ENCODE measurements at regions not wholly inside any gene's neighbourhood (a gene's known extent, or its start where the extent isn't known, plus 50 kb on each side); places are given as distances from the start of the nearest gene placed in this dataset.

GRCh38 chr2:7468955-7469354 lies 551.7 kb downstream of the RNF144A start:
- DNase-seq (ENCODE audit: low spot score), result no peak

GRCh38 chr2:7471185-7471584 lies 554.0 kb downstream of the RNF144A start:
- no peak for DNase-seq (ENCODE audit: low spot score)

- DNase-seq (ENCODE audit: low spot score), result no peak
Observed at GRCh38 chr2:7472465-7472864, 555.3 kb downstream of the RNF144A start.

- DNase-seq (ENCODE audit: low spot score), result no peak
Observed at GRCh38 chr2:7473135-7473771, 556.0 kb downstream of the RNF144A start.

GRCh38 chr2:7476371-7476770 lies 559.2 kb downstream of the RNF144A start:
- DNase-seq (ENCODE audit: low spot score), result no peak

GRCh38 chr2:7479603-7480002 lies 562.4 kb downstream of the RNF144A start:
- no peak for DNase-seq (ENCODE audit: low spot score)

- no peak for DNase-seq (ENCODE audit: low spot score)
Observed at GRCh38 chr2:7480431-7480830, 563.2 kb downstream of the RNF144A start.

GRCh38 chr2:7490672-7491071 lies 573.5 kb downstream of the RNF144A start:
- DNase-seq (ENCODE audit: low spot score), result no peak

- no peak for DNase-seq (ENCODE audit: low spot score)
Observed at GRCh38 chr2:7492719-7493118, 575.5 kb downstream of the RNF144A start.

GRCh38 chr2:7497178-7497577 lies 580.0 kb downstream of the RNF144A start:
- DNase-seq (ENCODE audit: low spot score), result no peak

- DNase-seq (ENCODE audit: low spot score), result no peak
Observed at GRCh38 chr2:7499018-7499417, 581.8 kb downstream of the RNF144A start.

GRCh38 chr2:7502336-7502735 lies 585.1 kb downstream of the RNF144A start:
- no peak for DNase-seq (ENCODE audit: low spot score)

GRCh38 chr2:7508296-7508943 lies 591.2 kb downstream of the RNF144A start:
- no peak for DNase-seq (ENCODE audit: low spot score)

- DNase-seq (ENCODE audit: low spot score), result no peak
Observed at GRCh38 chr2:7510353-7510752, 593.1 kb downstream of the RNF144A start.

GRCh38 chr2:7513834-7514233 lies 596.6 kb downstream of the RNF144A start:
- DNase-seq (ENCODE audit: low spot score), result no peak

- no peak for DNase-seq (ENCODE audit: low spot score)
Observed at GRCh38 chr2:7515327-7515726, 598.1 kb downstream of the RNF144A start.

GRCh38 chr2:7516484-7517063 lies 599.4 kb downstream of the RNF144A start:
- no peak for DNase-seq (ENCODE audit: low spot score)

- DNase-seq (ENCODE audit: low spot score), result no peak
Observed at GRCh38 chr2:7517088-7517487, 599.9 kb downstream of the RNF144A start.

GRCh38 chr2:7517851-7518250 lies 600.6 kb downstream of the RNF144A start:
- no peak for DNase-seq (ENCODE audit: low spot score)

- DNase-seq (ENCODE audit: low spot score), result no peak
Observed at GRCh38 chr2:7523481-7524120, 606.4 kb downstream of the RNF144A start.

GRCh38 chr2:7524195-7524594 lies 607.0 kb downstream of the RNF144A start:
- DNase-seq (ENCODE audit: low spot score), result no peak

- no peak for DNase-seq (ENCODE audit: low spot score)
Observed at GRCh38 chr2:7525746-7526145, 608.5 kb downstream of the RNF144A start.

- no peak for DNase-seq (ENCODE audit: low spot score)
Observed at GRCh38 chr2:7527165-7527722, 610.0 kb downstream of the RNF144A start.
